ENCODE measurements at regions not wholly inside any gene's neighbourhood (a gene's known extent, or its start where the extent isn't known, plus 50 kb on each side); places are given as distances from the start of the nearest gene placed in this dataset.

GRCh38 chr20:11137688-11138087, 463.9 kb upstream of the JAG1 start:
- TF ChIP-seq CTCF (IDR thresholded peaks at IDR 0.05; ENCODE audit: insufficient read depth, low read depth, low read length) (no peak), EZH2 (IDR thresholded peaks at IDR 0.05; ENCODE audit: insufficient read depth, low read length) (no peak)
